ENCODE measurements at regions not wholly inside any gene's neighbourhood (a gene's known extent, or its start where the extent isn't known, plus 50 kb on each side); places are given as distances from the start of the nearest gene placed in this dataset.
"Not testable (repeated sequence)": the region's sequence is repeated elsewhere in the genome, so short reads cannot be mapped to it uniquely, and the experiment has no call there.

GRCh38 chr12:125343649-125344048 lies 278.4 kb downstream of the AACS start:
- H3K27ac ChIP-seq (ENCODE audit: low read depth in 2 of 2, low read length in 2 of 2): no peak overlapping the region
- H3K4me1 ChIP-seq (ENCODE audit: control insufficient read depth in 2 of 2, insufficient read depth in 2 of 2, low read length in 2 of 2): peaks cover 0 to 10% of the 10 kb centered on the region in 2 donors
- H3K36me3 ChIP-seq (ENCODE audit: control insufficient read depth in 2 of 2, insufficient read depth in 2 of 2, low read length in 2 of 2): no peaks in the 10 kb centered on the region
- no peak overlapping the region for H3K9ac ChIP-seq (ENCODE audit: low read depth in 1 of 2, low read length in 2 of 2)
- H3K9me3 ChIP-seq (ENCODE audit: control insufficient read depth in 2 of 2, low read length in 2 of 2): no peaks in the 10 kb centered on the region
- H3K4me3 ChIP-seq (ENCODE audit: low read length in 2 of 2): no peak overlapping the region
- H3K27me3 ChIP-seq (ENCODE audit: control insufficient read depth in 2 of 2, insufficient read depth in 2 of 2, low read length in 2 of 2): no peaks in the 10 kb centered on the region

- no peak overlapping the region for H3K9ac ChIP-seq (ENCODE audit: low read depth in 1 of 2, low read length in 2 of 2)
- no peaks in the 10 kb centered on the region for H3K9me3 ChIP-seq (ENCODE audit: control insufficient read depth in 2 of 2, low read length in 2 of 2)
- H3K4me3 ChIP-seq (ENCODE audit: low read length in 2 of 2): no peak overlapping the region
- no peaks in the 10 kb centered on the region for H3K27me3 ChIP-seq (ENCODE audit: control insufficient read depth in 2 of 2, insufficient read depth in 2 of 2, low read length in 2 of 2)
- H3K27ac ChIP-seq (ENCODE audit: low read depth in 2 of 2, low read length in 2 of 2): no peak overlapping the region
- peaks cover 0 to 5% of the 10 kb centered on the region in 2 donors for H3K4me1 ChIP-seq (ENCODE audit: control insufficient read depth in 2 of 2, insufficient read depth in 2 of 2, low read length in 2 of 2)
- no peaks in the 10 kb centered on the region for H3K36me3 ChIP-seq (ENCODE audit: control insufficient read depth in 2 of 2, insufficient read depth in 2 of 2, low read length in 2 of 2)
These were observed 281.1 kb downstream of the AACS start for GRCh38 chr12:125346362-125346761.

- Histone ChIP-seq H3K9ac (ENCODE audit: low read depth in 1 of 2, low read length in 2 of 2) (no peak overlapping the region), H3K36me3 (ENCODE audit: control insufficient read depth in 2 of 2, insufficient read depth in 2 of 2, low read length in 2 of 2) (no peaks in the 10 kb centered on the region), H3K4me1 (ENCODE audit: control insufficient read depth in 2 of 2, insufficient read depth in 2 of 2, low read length in 2 of 2) (no peaks in the 10 kb centered on the region), H3K27me3 (ENCODE audit: control insufficient read depth in 2 of 2, insufficient read depth in 2 of 2, low read length in 2 of 2) (no peaks in the 10 kb centered on the region), H3K4me3 (ENCODE audit: low read length in 2 of 2) (no peak overlapping the region), H3K9me3 (ENCODE audit: control insufficient read depth in 2 of 2, low read length in 2 of 2) (no peaks in the 10 kb centered on the region), H3K27ac (ENCODE audit: low read depth in 2 of 2, low read length in 2 of 2) (no peak overlapping the region)
These were observed 286.6 kb downstream of the AACS start for GRCh38 chr12:125351788-125352187.

GRCh38 chr12:125353002-125353401 lies 287.8 kb downstream of the AACS start:
- not testable (repeated sequence) for H3K9ac ChIP-seq (ENCODE audit: low read depth in 1 of 2, low read length in 2 of 2); H3K4me3 ChIP-seq (ENCODE audit: low read length in 2 of 2); H3K4me1 ChIP-seq (ENCODE audit: control insufficient read depth in 2 of 2, insufficient read depth in 2 of 2, low read length in 2 of 2); H3K27ac ChIP-seq (ENCODE audit: low read depth in 2 of 2, low read length in 2 of 2); H3K36me3 ChIP-seq (ENCODE audit: control insufficient read depth in 2 of 2, insufficient read depth in 2 of 2, low read length in 2 of 2); H3K27me3 ChIP-seq (ENCODE audit: control insufficient read depth in 2 of 2, insufficient read depth in 2 of 2, low read length in 2 of 2); H3K9me3 ChIP-seq (ENCODE audit: control insufficient read depth in 2 of 2, low read length in 2 of 2)

GRCh38 chr12:125353871-125354270 lies 288.6 kb downstream of the AACS start:
- Histone ChIP-seq H3K4me1 (ENCODE audit: control insufficient read depth in 2 of 2, insufficient read depth in 2 of 2, low read length in 2 of 2) (no peaks in the 10 kb centered on the region), H3K27me3 (ENCODE audit: control insufficient read depth in 2 of 2, insufficient read depth in 2 of 2, low read length in 2 of 2) (no peaks in the 10 kb centered on the region), H3K9ac (ENCODE audit: low read depth in 1 of 2, low read length in 2 of 2) (no peak overlapping the region), H3K4me3 (ENCODE audit: low read length in 2 of 2) (no peak overlapping the region), H3K36me3 (ENCODE audit: control insufficient read depth in 2 of 2, insufficient read depth in 2 of 2, low read length in 2 of 2) (no peaks in the 10 kb centered on the region), H3K9me3 (ENCODE audit: control insufficient read depth in 2 of 2, low read length in 2 of 2) (no peaks in the 10 kb centered on the region), H3K27ac (ENCODE audit: low read depth in 2 of 2, low read length in 2 of 2) (no peak overlapping the region)

- H3K36me3 ChIP-seq (ENCODE audit: control insufficient read depth in 2 of 2, insufficient read depth in 2 of 2, low read length in 2 of 2): no peaks in the 10 kb centered on the region
- H3K9ac ChIP-seq (ENCODE audit: low read depth in 1 of 2, low read length in 2 of 2): no peak overlapping the region
- no peak overlapping the region for H3K4me3 ChIP-seq (ENCODE audit: low read length in 2 of 2)
- no peak overlapping the region for H3K27ac ChIP-seq (ENCODE audit: low read depth in 2 of 2, low read length in 2 of 2)
- no peaks in the 10 kb centered on the region for H3K4me1 ChIP-seq (ENCODE audit: control insufficient read depth in 2 of 2, insufficient read depth in 2 of 2, low read length in 2 of 2)
- no peaks in the 10 kb centered on the region for H3K9me3 ChIP-seq (ENCODE audit: control insufficient read depth in 2 of 2, low read length in 2 of 2)
- no peaks in the 10 kb centered on the region for H3K27me3 ChIP-seq (ENCODE audit: control insufficient read depth in 2 of 2, insufficient read depth in 2 of 2, low read length in 2 of 2)
These were observed 290.4 kb downstream of the AACS start for GRCh38 chr12:125355614-125356013.

GRCh38 chr12:125356111-125356510 lies 290.9 kb downstream of the AACS start:
- no peaks in the 10 kb centered on the region for H3K36me3 ChIP-seq (ENCODE audit: control insufficient read depth in 2 of 2, insufficient read depth in 2 of 2, low read length in 2 of 2)
- no peaks in the 10 kb centered on the region for H3K27me3 ChIP-seq (ENCODE audit: control insufficient read depth in 2 of 2, insufficient read depth in 2 of 2, low read length in 2 of 2)
- no peaks in the 10 kb centered on the region for H3K4me1 ChIP-seq (ENCODE audit: control insufficient read depth in 2 of 2, insufficient read depth in 2 of 2, low read length in 2 of 2)
- H3K9me3 ChIP-seq (ENCODE audit: control insufficient read depth in 2 of 2, low read length in 2 of 2): no peaks in the 10 kb centered on the region
- H3K27ac ChIP-seq (ENCODE audit: low read depth in 2 of 2, low read length in 2 of 2): no peak overlapping the region
- H3K9ac ChIP-seq (ENCODE audit: low read depth in 1 of 2, low read length in 2 of 2): no peak overlapping the region
- no peak overlapping the region for H3K4me3 ChIP-seq (ENCODE audit: low read length in 2 of 2)

- Histone ChIP-seq H3K27ac (ENCODE audit: low read depth in 2 of 2, low read length in 2 of 2) (no peak overlapping the region), H3K9ac (ENCODE audit: low read depth in 1 of 2, low read length in 2 of 2) (no peak overlapping the region), H3K27me3 (ENCODE audit: control insufficient read depth in 2 of 2, insufficient read depth in 2 of 2, low read length in 2 of 2) (no peaks in the 10 kb centered on the region), H3K36me3 (ENCODE audit: control insufficient read depth in 2 of 2, insufficient read depth in 2 of 2, low read length in 2 of 2) (no peaks in the 10 kb centered on the region), H3K4me3 (ENCODE audit: low read length in 2 of 2) (no peak overlapping the region), H3K9me3 (ENCODE audit: control insufficient read depth in 2 of 2, low read length in 2 of 2) (no peaks in the 10 kb centered on the region), H3K4me1 (ENCODE audit: control insufficient read depth in 2 of 2, insufficient read depth in 2 of 2, low read length in 2 of 2) (no peaks in the 10 kb centered on the region)
These were observed 292.3 kb downstream of the AACS start for GRCh38 chr12:125357561-125357960.

GRCh38 chr12:125360540-125360939 lies 295.3 kb downstream of the AACS start:
- Histone ChIP-seq H3K9ac (ENCODE audit: low read depth in 1 of 2, low read length in 2 of 2) (no peak overlapping the region), H3K27me3 (ENCODE audit: control insufficient read depth in 2 of 2, insufficient read depth in 2 of 2, low read length in 2 of 2) (no peaks in the 10 kb centered on the region), H3K4me3 (ENCODE audit: low read length in 2 of 2) (no peak overlapping the region), H3K4me1 (ENCODE audit: control insufficient read depth in 2 of 2, insufficient read depth in 2 of 2, low read length in 2 of 2) (no peaks in the 10 kb centered on the region), H3K27ac (ENCODE audit: low read depth in 2 of 2, low read length in 2 of 2) (no peak overlapping the region), H3K9me3 (ENCODE audit: control insufficient read depth in 2 of 2, low read length in 2 of 2) (no peaks in the 10 kb centered on the region), H3K36me3 (ENCODE audit: control insufficient read depth in 2 of 2, insufficient read depth in 2 of 2, low read length in 2 of 2) (no peaks in the 10 kb centered on the region)

- Histone ChIP-seq H3K9me3 (ENCODE audit: control insufficient read depth in 2 of 2, low read length in 2 of 2) (no peaks in the 10 kb centered on the region), H3K4me1 (ENCODE audit: control insufficient read depth in 2 of 2, insufficient read depth in 2 of 2, low read length in 2 of 2) (no peaks in the 10 kb centered on the region), H3K27ac (ENCODE audit: low read depth in 2 of 2, low read length in 2 of 2) (no peak overlapping the region), H3K27me3 (ENCODE audit: control insufficient read depth in 2 of 2, insufficient read depth in 2 of 2, low read length in 2 of 2) (peaks cover 0 to 3% of the 10 kb centered on the region in 2 donors), H3K4me3 (ENCODE audit: low read length in 2 of 2) (no peak overlapping the region), H3K36me3 (ENCODE audit: control insufficient read depth in 2 of 2, insufficient read depth in 2 of 2, low read length in 2 of 2) (no peaks in the 10 kb centered on the region), H3K9ac (ENCODE audit: low read depth in 1 of 2, low read length in 2 of 2) (no peak overlapping the region)
These were observed 305.8 kb downstream of the AACS start for GRCh38 chr12:125371033-125371432.

GRCh38 chr12:125372085-125372484 lies 306.9 kb downstream of the AACS start:
- Histone ChIP-seq H3K9me3 (ENCODE audit: control insufficient read depth in 2 of 2, low read length in 2 of 2) (no peaks in the 10 kb centered on the region), H3K9ac (ENCODE audit: low read depth in 1 of 2, low read length in 2 of 2) (no peak overlapping the region), H3K4me3 (ENCODE audit: low read length in 2 of 2) (no peak overlapping the region), H3K27ac (ENCODE audit: low read depth in 2 of 2, low read length in 2 of 2) (no peak overlapping the region), H3K36me3 (ENCODE audit: control insufficient read depth in 2 of 2, insufficient read depth in 2 of 2, low read length in 2 of 2) (no peaks in the 10 kb centered on the region), H3K27me3 (ENCODE audit: control insufficient read depth in 2 of 2, insufficient read depth in 2 of 2, low read length in 2 of 2) (peaks cover 0 to 3% of the 10 kb centered on the region in 2 donors), H3K4me1 (ENCODE audit: control insufficient read depth in 2 of 2, insufficient read depth in 2 of 2, low read length in 2 of 2) (no peaks in the 10 kb centered on the region)
